ENCODE measurements at regions not wholly inside any gene's neighbourhood (a gene's known extent, or its start where the extent isn't known, plus 50 kb on each side); places are given as distances from the start of the nearest gene placed in this dataset.
"Not testable (repeated sequence)": the region's sequence is repeated elsewhere in the genome, so short reads cannot be mapped to it uniquely, and the experiment has no call there.

GRCh38 chr13:100789025-100789424, 114.4 kb upstream of the TMTC4 start:
- no peak for TF ChIP-seq CTCF (IDR thresholded peaks at IDR 0.05; ENCODE audit: insufficient read depth, low read depth, low read length, missing control alignments)
- no peak for DNase-seq (ENCODE audit: low read depth)
- no peak overlapping the region for H3K4me3 ChIP-seq (ENCODE audit: low read depth, low read length)

- no peak overlapping the region for H3K4me3 ChIP-seq (ENCODE audit: low read depth, low read length)
- no peak for DNase-seq (ENCODE audit: low read depth)
- no peak for TF ChIP-seq CTCF (IDR thresholded peaks at IDR 0.05; ENCODE audit: insufficient read depth, low read depth, low read length, missing control alignments)
These were observed 113.9 kb upstream of the TMTC4 start for GRCh38 chr13:100788540-100788939.

GRCh38 chr13:100787899-100788298, 113.3 kb upstream of the TMTC4 start:
- no peak for TF ChIP-seq CTCF (IDR thresholded peaks at IDR 0.05; ENCODE audit: insufficient read depth, low read depth, low read length, missing control alignments)
- DNase-seq (ENCODE audit: low read depth) = no peak
- no peak overlapping the region for H3K4me3 ChIP-seq (ENCODE audit: low read depth, low read length)

- H3K4me3 ChIP-seq (ENCODE audit: low read depth, low read length); DNase-seq (ENCODE audit: low read depth): not testable (repeated sequence)
These were observed 102.1 kb upstream of the TMTC4 start for GRCh38 chr13:100776686-100777085.

- no peak for TF ChIP-seq CTCF (IDR thresholded peaks at IDR 0.05; ENCODE audit: insufficient read depth, low read depth, low read length, missing control alignments)
- no peak for DNase-seq (ENCODE audit: low read depth)
- H3K4me3 ChIP-seq (ENCODE audit: low read depth, low read length) = no peak overlapping the region
These were observed 99.5 kb upstream of the TMTC4 start for GRCh38 chr13:100773923-100774663.

- no peak for TF ChIP-seq CTCF (IDR thresholded peaks at IDR 0.05; ENCODE audit: insufficient read depth, low read depth, low read length, missing control alignments)
- H3K4me3 ChIP-seq (ENCODE audit: low read depth, low read length) = no peak overlapping the region
- DNase-seq (ENCODE audit: low read depth) = no peak
These were observed 98.8 kb upstream of the TMTC4 start for GRCh38 chr13:100773429-100773828.

GRCh38 chr13:100767192-100767591, 92.6 kb upstream of the TMTC4 start:
- no peak overlapping the region for H3K4me3 ChIP-seq (ENCODE audit: low read depth, low read length)
- TF ChIP-seq CTCF (IDR thresholded peaks at IDR 0.05; ENCODE audit: insufficient read depth, low read depth, low read length, missing control alignments) = no peak
- DNase-seq (ENCODE audit: low read depth) = no peak

GRCh38 chr13:100766570-100766969, 92.0 kb upstream of the TMTC4 start:
- not testable (repeated sequence) for DNase-seq (ENCODE audit: low read depth); H3K4me3 ChIP-seq (ENCODE audit: low read depth, low read length)

Measured in GM12865 (cell line).